DOHH2 (cell line): ENCODE measurements at regions not wholly inside any gene's neighbourhood (a gene's known extent, or its start where the extent isn't known, plus 50 kb on each side); places are given as distances from the start of the nearest gene placed in this dataset.

Source experiments
- H3F3A ChIP-seq: fragments of 200-600 bp; sonication (generic), shearing (Covaris generic); 2 replicates; pipeline ENCODE4 v1.6.0; 2016; ENCODE audit warnings: antibody characterized with exemption, mild to moderate bottlenecking; ENCODE audit not compliant: control insufficient read depth, insufficient read depth
- H3K27ac ChIP-seq: fragments of 200-600 bp; sonication (generic); 2 replicates; pipeline ENCODE4 v1.5.1; 2014; ENCODE audit warnings: low read depth, mild to moderate bottlenecking, low read length, moderate library complexity
- H3K27me3 ChIP-seq: fragments of 200-600 bp; sonication (generic); 2 replicates; pipeline ENCODE4 v1.6.1; 2014; ENCODE audit warnings: mild to moderate bottlenecking, low read length, mixed read lengths; ENCODE audit not compliant: control insufficient read depth
- H3K36me3 ChIP-seq: fragments of 200-600 bp; sonication (generic); 2 replicates; pipeline ENCODE4 v1.6.1; 2014; ENCODE audit warnings: mild to moderate bottlenecking, low read length, moderate library complexity, mixed read lengths; ENCODE audit not compliant: control insufficient read depth
- H3K4me1 ChIP-seq: fragments of 200-600 bp; sonication (generic); 2 replicates; pipeline ENCODE4 v1.6.1; 2014; ENCODE audit warnings: mild to moderate bottlenecking, low read length, mixed read lengths; ENCODE audit not compliant: control insufficient read depth
- H3K4me2 ChIP-seq: fragments of 200-600 bp; sonication (generic); 2 replicates; pipeline ENCODE4 v1.6.0; 2014; ENCODE audit warnings: mild to moderate bottlenecking, low read length, moderate library complexity
- H3K4me3 ChIP-seq: fragments of 200-600 bp; sonication (generic); 2 replicates; pipeline ENCODE4 v1.5.1; 2014; ENCODE audit warnings: mild to moderate bottlenecking, low read length, mixed read lengths
- H3K79me2 ChIP-seq: fragments of 200-600 bp; sonication (generic); 2 replicates; pipeline ENCODE4 v1.6.1; 2014; ENCODE audit warnings: mild to moderate bottlenecking, low read length, mixed read lengths; ENCODE audit not compliant: control insufficient read depth
- H3K9me2 ChIP-seq: fragments of 200-600 bp; sonication (generic); replicated peaks from 2 replicates; pipeline ENCODE4 v1.6.1; 2014; ENCODE audit warnings: mild to moderate bottlenecking, low read length, mixed read lengths; ENCODE audit not compliant: control insufficient read depth
- H3K9me3 ChIP-seq: fragments of 200-600 bp; sonication (generic); 2 replicates; pipeline ENCODE4 v1.6.1; 2014; ENCODE audit warnings: antibody characterized with exemption, low read length, mixed read lengths; ENCODE audit not compliant: control insufficient read depth, insufficient read depth
- H4K20me1 ChIP-seq: fragments of 200-600 bp; sonication (generic); 2 replicates; pipeline ENCODE4 v1.6.0; 2014; ENCODE audit warnings: low read depth, mild to moderate bottlenecking, antibody characterized with exemption, low read length, moderate library complexity; ENCODE audit not compliant: control insufficient read depth, insufficient read depth
- CTCF ChIP-seq: fragments of 200-600 bp; sonication (generic); IDR thresholded peaks from one replicate; pipeline ENCODE4 v1.5.1; 2014; ENCODE audit warnings: antibody characterized with exemption, mild to moderate bottlenecking, low read depth, low read length; ENCODE audit not compliant: poor library complexity, severe bottlenecking
- EZH2phosphoT487 ChIP-seq: fragments of 200-600 bp; sonication (generic); IDR thresholded peaks from 2 replicates; pipeline ENCODE4 v1.6.1; 2017; ENCODE audit warnings: borderline replicate concordance, mild to moderate bottlenecking, antibody characterized with exemption, low read length, moderate library complexity, mixed read lengths

GRCh38 chr5:167743695-167744464 is 547.6 kb upstream of the WWC1 start:
- Histone ChIP-seq H3K79me2 (no peaks in the 10 kb centered on the region), H3K36me3 (no peaks in the 10 kb centered on the region), H3K4me1 (no peaks in the 10 kb centered on the region), H4K20me1 (no peaks in the 10 kb centered on the region), H3K27me3 (no peaks in the 10 kb centered on the region), H3K4me2 (no peak overlapping the region), H3K4me3 (no peak overlapping the region), H3F3A (no peaks in the 10 kb centered on the region), H3K9me3 (no peaks in the 10 kb centered on the region), H3K9me2 (no peaks in the 10 kb centered on the region), H3K27ac (no peak overlapping the region)
- no peak for TF ChIP-seq CTCF
- TF ChIP-seq EZH2phosphoT487 = no peak

- H3K27me3 ChIP-seq = no peaks in the 10 kb centered on the region
- no peaks in the 10 kb centered on the region for H3F3A ChIP-seq
- H3K4me3 ChIP-seq = no peak overlapping the region
- no peak for TF ChIP-seq EZH2phosphoT487
- no peak for TF ChIP-seq CTCF
- H3K4me2 ChIP-seq = no peak overlapping the region
- H3K27ac ChIP-seq = no peak overlapping the region
- H3K36me3 ChIP-seq = no peaks in the 10 kb centered on the region
- no peaks in the 10 kb centered on the region for H4K20me1 ChIP-seq
- H3K9me3 ChIP-seq = no peaks in the 10 kb centered on the region
- H3K4me1 ChIP-seq = no peaks in the 10 kb centered on the region
- H3K79me2 ChIP-seq = no peaks in the 10 kb centered on the region
- H3K9me2 ChIP-seq = no peaks in the 10 kb centered on the region
Measured at GRCh38 chr5:167745868-167746267, 545.6 kb upstream of the WWC1 start.

- Histone ChIP-seq H4K20me1 (no peaks in the 10 kb centered on the region), H3K27me3 (no peaks in the 10 kb centered on the region), H3K79me2 (no peaks in the 10 kb centered on the region), H3K9me3 (no peaks in the 10 kb centered on the region), H3K9me2 (no peaks in the 10 kb centered on the region), H3K4me3 (no peak overlapping the region), H3K4me2 (no peak overlapping the region), H3K4me1 (no peaks in the 10 kb centered on the region), H3F3A (no peaks in the 10 kb centered on the region), H3K36me3 (no peaks in the 10 kb centered on the region), H3K27ac (no peak overlapping the region)
- TF ChIP-seq CTCF = no peak
- no peak for TF ChIP-seq EZH2phosphoT487
Measured at GRCh38 chr5:167750586-167750985, 540.9 kb upstream of the WWC1 start.
